Liver (tissue), 7 donors: ENCODE measurements at regions not wholly inside any gene's neighbourhood (a gene's known extent, or its start where the extent isn't known, plus 50 kb on each side); places are given as distances from the start of the nearest gene placed in this dataset.
"Not testable (repeated sequence)": the region's sequence is repeated elsewhere in the genome, so short reads cannot be mapped to it uniquely, and the experiment has no call there.

ENCODE experiments used
- DNase-seq: peaks from one replicate; pipeline ENCODE4 v3.0.0-alpha.2; 2017; ENCODE audit warnings: low spot score
- H3K27ac ChIP-seq, 2 donors: one replicate each; pipeline ENCODE4 v1.7.0; 2013; ENCODE audit warnings: inconsistent platforms in 2 of 2, low read length in 2 of 2, control low read depth in 1 of 2, low read depth in 1 of 2, mild to moderate bottlenecking in 1 of 2
- H3K27me3 ChIP-seq, 4 donors: one replicate each; pipeline versions ENCODE4 v1.6.1 to v1.7.0; 2013; ENCODE audit warnings: low read length in 3 of 4, inconsistent platforms in 1 of 4, mild to moderate bottlenecking in 1 of 4, moderate library complexity in 1 of 4; ENCODE audit not compliant: control insufficient read depth in 4 of 4, insufficient read depth in 4 of 4
- H3K36me3 ChIP-seq, 4 donors: one replicate each; pipeline versions ENCODE4 v1.6.1 to v1.7.0; 2013; ENCODE audit warnings: low read length in 3 of 4, mild to moderate bottlenecking in 3 of 4, low read depth in 1 of 4, moderate library complexity in 1 of 4; ENCODE audit not compliant: control insufficient read depth in 4 of 4, insufficient read depth in 3 of 4
- H3K4me1 ChIP-seq, 4 donors: one replicate each; pipeline versions ENCODE4 v1.6.1 to v1.7.0; 2013; ENCODE audit warnings: low read length in 3 of 4, mild to moderate bottlenecking in 3 of 4, moderate library complexity in 1 of 4; ENCODE audit not compliant: control insufficient read depth in 4 of 4, insufficient read depth in 4 of 4
- H3K4me3 ChIP-seq, 3 donors: one replicate each; pipeline versions ENCODE4 v1.6.1 to v1.7.0; 2013; ENCODE audit warnings: low read length in 3 of 3, control low read depth in 1 of 3, low read depth in 1 of 3, mild to moderate bottlenecking in 1 of 3
- H3K9ac ChIP-seq, 2 donors: one replicate each; pipeline ENCODE4 v1.7.0; 2013; ENCODE audit warnings: low read length in 2 of 2, mild to moderate bottlenecking in 2 of 2, moderate library complexity in 2 of 2, control low read depth in 1 of 2, low read depth in 1 of 2
- H3K9me3 ChIP-seq, 4 donors: one replicate each; pipeline versions ENCODE4 v1.6.1 to v1.7.0; 2013; ENCODE audit warnings: low read length in 3 of 4; ENCODE audit not compliant: control insufficient read depth in 4 of 4
- ATF3 ChIP-seq: IDR thresholded peaks from 2 replicates; pipeline ENCODE4 v1.6.1; 2016; ENCODE audit warnings: antibody characterized with exemption
- EGR1 ChIP-seq, 2 donors: IDR thresholded peaks; 2 replicates each; pipeline ENCODE4 v1.6.1; 2016 to 2018; ENCODE audit warnings: antibody characterized with exemption in 2 of 2, low read depth in 2 of 2
- FOXA1 ChIP-seq: IDR thresholded peaks from 2 replicates; pipeline ENCODE4 v1.6.1; 2016; ENCODE audit warnings: antibody characterized with exemption
- FOXA2 ChIP-seq: IDR thresholded peaks from 2 replicates; pipeline ENCODE4 v1.6.1; 2016; ENCODE audit warnings: antibody characterized with exemption
- GABPA ChIP-seq, 2 donors: IDR thresholded peaks in 1 of 2; conservative IDR thresholded peaks in 1 of 2; 2 replicates each; pipeline ENCODE4 v1.6.1; 2016; ENCODE audit warnings: antibody characterized with exemption in 2 of 2, mild to moderate bottlenecking in 1 of 2, moderate library complexity in 1 of 2
- HNF4A ChIP-seq, 2 donors: conservative IDR thresholded peaks; 2 replicates each; pipeline ENCODE4 v1.6.1; 2016; ENCODE audit warnings: antibody characterized with exemption in 2 of 2, mild to moderate bottlenecking in 2 of 2
- JUND ChIP-seq, 2 donors: IDR thresholded peaks; 2 replicates each; pipeline ENCODE4 v1.6.1; 2016; ENCODE audit warnings: antibody characterized with exemption in 2 of 2
- MAX ChIP-seq: IDR thresholded peaks from 2 replicates; pipeline ENCODE4 v1.6.1; 2016; ENCODE audit warnings: antibody characterized with exemption
- RAD21 ChIP-seq, 2 donors: IDR thresholded peaks; 2 replicates each; pipeline ENCODE4 v1.6.1; 2016; ENCODE audit warnings: antibody characterized with exemption in 2 of 2, mild to moderate bottlenecking in 2 of 2
- REST ChIP-seq: IDR thresholded peaks from 2 replicates; pipeline ENCODE4 v1.6.1; 2016; ENCODE audit warnings: antibody characterized with exemption, mild to moderate bottlenecking
- RXRA ChIP-seq, 2 donors: IDR thresholded peaks; 2 replicates each; pipeline ENCODE4 v1.6.1; 2017 to 2018; ENCODE audit warnings: antibody characterized with exemption in 2 of 2, mild to moderate bottlenecking in 1 of 2
- SP1 ChIP-seq: IDR thresholded peaks from 2 replicates; pipeline ENCODE4 v1.6.1; 2018; ENCODE audit warnings: antibody characterized with exemption, mild to moderate bottlenecking
- TAF1 ChIP-seq: conservative IDR thresholded peaks from 2 replicates; pipeline ENCODE4 v1.6.1; 2016; ENCODE audit warnings: antibody characterized with exemption, mild to moderate bottlenecking
- YY1 ChIP-seq: IDR thresholded peaks from 2 replicates; pipeline ENCODE4 v1.6.1; 2016; ENCODE audit warnings: antibody characterized with exemption, mild to moderate bottlenecking
- WGBS: extraction: QIAGEN DNeasy Blood & Tissue Kit; methylation state at CpG from one replicate; pipeline ENCODE4 v1.1.7; 2013; 5-methylcytosine and 5-hydroxymethylcytosine counted together
- donor health status: healthy.
- donor health status: healthy.
- donor health status: healthy.
- donor health status: healthy.

- TF ChIP-seq HNF4A (conservative IDR thresholded peaks at IDR 0.05) (no peak), YY1 (no peak), GABPA (IDR thresholded peaks at IDR 0.05 in 1 of 2, conservative IDR thresholded peaks at IDR 0.05 in 1 of 2) (no peak), TAF1 (no peak), JUND (IDR thresholded peaks at IDR 0.05) (no peak), EGR1 (IDR thresholded peaks at IDR 0.05; ENCODE audit: low read depth in 2 of 2) (no peak), RAD21 (IDR thresholded peaks at IDR 0.05) (no peak), FOXA2 (no peak), RXRA (IDR thresholded peaks at IDR 0.05) (no peak)
Measured at GRCh38 chr3:193148688-193149473, 92.1 kb upstream of the PLAAT1 start (continued).

- 67% methylated on average over 2 of the region's 2 CpGs for WGBS
- no peak overlapping the region for H3K4me3 ChIP-seq
- DNase-seq, result no peak
- H3K9me3 ChIP-seq, result no peaks in the 10 kb centered on the region
- peaks cover 0 to 4% (median 0%) of the 10 kb centered on the region in 4 donors for H3K27me3 ChIP-seq
- no peaks in the 10 kb centered on the region for H3K36me3 ChIP-seq
- H3K4me1 ChIP-seq, result no peaks in the 10 kb centered on the region
- H3K9ac ChIP-seq, result no peak overlapping the region
- H3K27ac ChIP-seq, result no peak overlapping the region
- no peak for TF ChIP-seq MAX
- TF ChIP-seq FOXA2, result no peak
- TF ChIP-seq HNF4A (conservative IDR thresholded peaks at IDR 0.05), result no peak
- TF ChIP-seq FOXA1, result no peak
- no peak for TF ChIP-seq RXRA (IDR thresholded peaks at IDR 0.05)
- no peak for TF ChIP-seq ATF3
- TF ChIP-seq RAD21 (IDR thresholded peaks at IDR 0.05), result no peak
- TF ChIP-seq TAF1, result no peak
- no peak for TF ChIP-seq SP1
- no peak for TF ChIP-seq GABPA (IDR thresholded peaks at IDR 0.05 in 1 of 2, conservative IDR thresholded peaks at IDR 0.05 in 1 of 2)
- TF ChIP-seq JUND (IDR thresholded peaks at IDR 0.05), result no peak
- TF ChIP-seq REST, result no peak
Measured at GRCh38 chr3:193149998-193150397, 91.0 kb upstream of the PLAAT1 start.

GRCh38 chr3:193155044-193155781 lies 85.8 kb upstream of the PLAAT1 start:
- H3K9ac ChIP-seq, DNase-seq, H3K4me1 ChIP-seq, H3K27ac ChIP-seq, H3K9me3 ChIP-seq, H3K4me3 ChIP-seq, H3K27me3 ChIP-seq, H3K36me3 ChIP-seq: not testable (repeated sequence)
- WGBS, result 85% methylated on average over 3 of the region's 3 CpGs
